H1 (cell line): ENCODE measurements at regions not wholly inside any gene's neighbourhood (a gene's known extent, or its start where the extent isn't known, plus 50 kb on each side); places are given as distances from the start of the nearest gene placed in this dataset.

ENCODE experiments used
- RNF2 ChIP-seq: fragments of 200-900, 300-1000 bp; sonication (generic); IDR thresholded peaks from 2 replicates; pipeline ENCODE4 v1.7.1; 2016; ENCODE audit warnings: borderline replicate concordance, low read depth, mild to moderate bottlenecking, antibody characterized with exemption, low read length; ENCODE audit not compliant: poor library complexity, severe bottlenecking; ENCODE audit errors: missing control alignments
- TF ChIP-seq, protein P1 (sequence below), 3 experiments: IDR thresholded peaks; 1 replicate in 2 of 3; 2 replicates in 1 of 3; pipeline versions ENCODE4 v1.5.1 to v1.6.1; 2011; ENCODE audit warnings: low read length in 3 of 3, mild to moderate bottlenecking in 3 of 3, inconsistent platforms in 2 of 3, low read depth in 1 of 3, moderate library complexity in 1 of 3; ENCODE audit not compliant: insufficient read depth in 1 of 3; ENCODE audit errors: control extremely low read depth in 1 of 3
- TF ChIP-seq, protein P2 (sequence below): IDR thresholded peaks from 2 replicates; pipeline ENCODE4 v1.6.1; 2012; ENCODE audit warnings: inconsistent platforms

DNA sequence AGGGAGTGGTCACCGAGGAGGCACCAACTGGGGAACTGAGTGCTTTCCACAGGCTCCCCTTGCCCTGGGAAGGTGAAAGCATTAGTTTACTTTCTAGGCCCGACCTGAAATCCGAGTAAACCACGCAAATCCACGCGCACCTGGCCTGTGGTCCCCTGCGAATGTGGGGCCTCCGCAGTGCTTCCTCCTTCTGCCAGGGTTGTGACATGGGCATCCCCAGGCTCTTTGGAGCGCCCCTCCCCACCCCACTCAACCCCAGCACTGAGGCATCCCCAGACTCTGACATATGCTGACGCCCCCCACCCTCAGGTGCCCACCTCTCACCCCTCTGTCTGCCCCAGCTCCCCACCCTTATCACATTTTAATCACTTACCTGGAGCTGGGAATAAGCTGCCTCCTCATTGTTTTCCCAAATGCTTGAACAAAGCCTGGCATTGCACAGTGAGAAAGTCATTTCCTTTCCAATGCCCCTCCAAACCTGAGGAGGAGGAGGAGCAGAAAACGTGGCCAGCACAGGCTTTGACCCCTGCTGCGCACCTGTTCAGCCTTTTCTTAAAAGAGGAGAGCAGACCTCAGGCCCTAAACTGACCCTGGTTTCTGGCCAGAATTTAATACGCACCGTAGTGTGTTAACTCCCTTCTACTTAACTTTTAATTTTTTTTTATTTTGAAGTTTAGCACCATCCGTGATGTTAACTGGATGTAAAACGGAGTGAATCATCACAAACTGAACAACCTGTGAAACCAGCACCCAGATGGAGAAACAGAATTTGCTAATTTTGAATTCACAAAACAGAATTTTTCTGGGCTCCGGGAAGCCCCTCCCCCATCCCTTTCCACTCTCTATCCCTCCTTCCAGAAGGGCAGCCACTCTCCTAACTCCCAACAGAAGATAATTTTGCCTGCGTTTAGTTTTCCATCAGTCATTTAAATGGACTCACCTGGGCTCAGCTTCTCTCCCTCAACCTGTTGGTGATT lies 129.4 kb downstream of the WDR11 start:
- TF ChIP-seq, protein P1, sequence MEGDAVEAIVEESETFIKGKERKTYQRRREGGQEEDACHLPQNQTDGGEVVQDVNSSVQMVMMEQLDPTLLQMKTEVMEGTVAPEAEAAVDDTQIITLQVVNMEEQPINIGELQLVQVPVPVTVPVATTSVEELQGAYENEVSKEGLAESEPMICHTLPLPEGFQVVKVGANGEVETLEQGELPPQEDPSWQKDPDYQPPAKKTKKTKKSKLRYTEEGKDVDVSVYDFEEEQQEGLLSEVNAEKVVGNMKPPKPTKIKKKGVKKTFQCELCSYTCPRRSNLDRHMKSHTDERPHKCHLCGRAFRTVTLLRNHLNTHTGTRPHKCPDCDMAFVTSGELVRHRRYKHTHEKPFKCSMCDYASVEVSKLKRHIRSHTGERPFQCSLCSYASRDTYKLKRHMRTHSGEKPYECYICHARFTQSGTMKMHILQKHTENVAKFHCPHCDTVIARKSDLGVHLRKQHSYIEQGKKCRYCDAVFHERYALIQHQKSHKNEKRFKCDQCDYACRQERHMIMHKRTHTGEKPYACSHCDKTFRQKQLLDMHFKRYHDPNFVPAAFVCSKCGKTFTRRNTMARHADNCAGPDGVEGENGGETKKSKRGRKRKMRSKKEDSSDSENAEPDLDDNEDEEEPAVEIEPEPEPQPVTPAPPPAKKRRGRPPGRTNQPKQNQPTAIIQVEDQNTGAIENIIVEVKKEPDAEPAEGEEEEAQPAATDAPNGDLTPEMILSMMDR (IDR thresholded peaks at IDR 0.05; ENCODE audit: control extremely low read depth in 1 of 3, insufficient read depth in 1 of 3, low read depth in 1 of 3, low read length in 3 of 3), result no peak
- TF ChIP-seq, protein P2, sequence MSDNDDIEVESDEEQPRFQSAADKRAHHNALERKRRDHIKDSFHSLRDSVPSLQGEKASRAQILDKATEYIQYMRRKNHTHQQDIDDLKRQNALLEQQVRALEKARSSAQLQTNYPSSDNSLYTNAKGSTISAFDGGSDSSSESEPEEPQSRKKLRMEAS, result peak; percentile 42
- no peak for TF ChIP-seq RNF2
